H9 (cell line): ENCODE measurements at regions not wholly inside any gene's neighbourhood (a gene's known extent, or its start where the extent isn't known, plus 50 kb on each side); places are given as distances from the start of the nearest gene placed in this dataset.

Source experiments
- DNase-seq: peaks from one replicate; pipeline ENCODE4 v3.0.0-alpha.2; 2017
- H2AFZ ChIP-seq: one replicate; pipeline ENCODE4 v1.6.1; 2013; ENCODE audit warnings: mild to moderate bottlenecking, low read length, control low read depth, moderate library complexity
- H2AK5ac ChIP-seq: 2 replicates; pipeline ENCODE4 v1.6.1; 2013; ENCODE audit warnings: low read length, control low read depth, mixed read lengths; ENCODE audit not compliant: insufficient read length
- H2BK120ac ChIP-seq: one replicate; pipeline ENCODE4 v1.6.1; 2013; ENCODE audit warnings: low read depth, mild to moderate bottlenecking, low read length, control low read depth, inconsistent platforms; ENCODE audit not compliant: poor library complexity, severe bottlenecking
- H2BK12ac ChIP-seq: 2 replicates; pipeline ENCODE4 v1.6.1; 2013; ENCODE audit warnings: low read length, control low read depth, mixed read lengths, low read depth; ENCODE audit not compliant: insufficient read length
- H2BK15ac ChIP-seq: 2 replicates; pipeline ENCODE4 v1.6.1; 2013; ENCODE audit warnings: low read depth, low read length, control low read depth
- H2BK20ac ChIP-seq: one replicate; pipeline ENCODE4 v1.6.1; 2013; ENCODE audit warnings: low read depth, mild to moderate bottlenecking, low read length, control low read depth, inconsistent platforms; ENCODE audit not compliant: poor library complexity, severe bottlenecking
- H2BK5ac ChIP-seq: 2 replicates; pipeline ENCODE4 v1.6.1; 2013; ENCODE audit warnings: low read length, control low read depth, mixed read lengths; ENCODE audit not compliant: insufficient read length
- H3K14ac ChIP-seq: 2 replicates; pipeline ENCODE4 v1.6.1; 2013; ENCODE audit warnings: low read length, control low read depth; ENCODE audit not compliant: insufficient read depth
- H3K18ac ChIP-seq: 2 replicates; pipeline ENCODE4 v1.6.1; 2013; ENCODE audit warnings: low read depth, mild to moderate bottlenecking, mixed read lengths, low read length, control low read depth; ENCODE audit not compliant: insufficient read length
- H3K23ac ChIP-seq: 2 replicates; pipeline ENCODE4 v1.6.1; 2013; ENCODE audit warnings: low read length, control low read depth, mixed read lengths, low read depth; ENCODE audit not compliant: insufficient read length
- H3K23me2 ChIP-seq: 2 replicates; pipeline ENCODE4 v1.6.1; 2013; ENCODE audit warnings: low read depth, mild to moderate bottlenecking, mixed read lengths, low read length, control low read depth; ENCODE audit not compliant: insufficient read length, poor library complexity, severe bottlenecking
- H3K27ac ChIP-seq: 2 replicates; pipeline ENCODE4 v1.5.1; 2013; ENCODE audit warnings: low read length, control low read depth, mixed read lengths, low read depth; ENCODE audit not compliant: insufficient read length
- H3K27me3 ChIP-seq: 2 replicates; pipeline ENCODE4 v1.6.1; 2013; ENCODE audit warnings: low read length, control low read depth, inconsistent platforms; ENCODE audit not compliant: insufficient read depth
- H3K4ac ChIP-seq: 2 replicates; pipeline ENCODE4 v1.6.1; 2013; ENCODE audit warnings: low read depth, mild to moderate bottlenecking, control low read depth, inconsistent platforms, low read length, moderate library complexity
- H3K4me1 ChIP-seq: 2 replicates; pipeline ENCODE4 v1.6.1; 2013; ENCODE audit warnings: low read length, control low read depth, inconsistent platforms; ENCODE audit not compliant: insufficient read depth
- H3K4me2 ChIP-seq: 2 replicates; pipeline ENCODE4 v1.6.1; 2013; ENCODE audit warnings: low read length, control low read depth, mixed read lengths; ENCODE audit not compliant: insufficient read length, insufficient read depth
- H3K56ac ChIP-seq: 2 replicates; pipeline ENCODE4 v1.6.1; 2013; ENCODE audit warnings: low read depth, mild to moderate bottlenecking, mixed read lengths, low read length, control low read depth; ENCODE audit not compliant: insufficient read length
- H3K79me1 ChIP-seq: 2 replicates; pipeline ENCODE4 v1.6.1; 2013; ENCODE audit warnings: low read depth, mild to moderate bottlenecking, moderate library complexity, low read length, control low read depth, inconsistent platforms; ENCODE audit not compliant: insufficient read depth, poor library complexity, severe bottlenecking
- H3K79me2 ChIP-seq: 2 replicates; pipeline ENCODE4 v1.6.1; 2013; ENCODE audit warnings: low read length, control low read depth, inconsistent platforms; ENCODE audit not compliant: insufficient read depth
- H3K9ac ChIP-seq: 2 replicates; pipeline ENCODE4 v1.6.1; 2013; ENCODE audit warnings: low read length, control low read depth, mixed read lengths; ENCODE audit not compliant: insufficient read length; ENCODE audit errors: extremely low read depth
- H3K9me3 ChIP-seq: one replicate; pipeline ENCODE4 v1.6.1; 2013; ENCODE audit warnings: low read depth, low read length, inconsistent platforms; ENCODE audit not compliant: control insufficient read depth
- H3T11ph ChIP-seq: one replicate; pipeline ENCODE4 v1.6.1; 2013; ENCODE audit warnings: mild to moderate bottlenecking, low read length, control low read depth, inconsistent platforms
- H4K20me1 ChIP-seq: one replicate; pipeline ENCODE4 v1.6.1; 2013; ENCODE audit not compliant: control insufficient read depth, insufficient read length, insufficient read depth
- H4K5ac ChIP-seq: 2 replicates; pipeline ENCODE4 v1.6.1; 2013; ENCODE audit warnings: low read depth, mild to moderate bottlenecking, mixed read lengths, low read length, control low read depth; ENCODE audit not compliant: insufficient read length
- H4K8ac ChIP-seq: replicated peaks from 2 replicates; pipeline ENCODE4 v1.6.1; 2013; ENCODE audit warnings: low read length, control low read depth, mixed read lengths, low read depth; ENCODE audit not compliant: insufficient read length
- H4K91ac ChIP-seq: 2 replicates; pipeline ENCODE4 v1.6.1; 2013; ENCODE audit warnings: low read depth, mild to moderate bottlenecking, moderate library complexity, mixed read lengths, low read length, control low read depth; ENCODE audit not compliant: insufficient read length
- H3K27ac Mint-ChIP-seq, 3 experiments: 2 replicates in 2 of 3; 3 replicates in 1 of 3; pipeline ENCODE4 v1.8.0; 2020 to 2021; ENCODE audit warnings: mixed read lengths in 3 of 3, mild to moderate bottlenecking in 1 of 3, moderate library complexity in 1 of 3
- H3K27me3 Mint-ChIP-seq: 2 replicates; pipeline ENCODE4 v1.8.0; 2021; ENCODE audit warnings: low read depth, mild to moderate bottlenecking, moderate library complexity, mixed read lengths
- H3K36me3 Mint-ChIP-seq, 3 experiments: 2 replicates in 2 of 3; 3 replicates in 1 of 3; pipeline ENCODE4 v1.8.0; 2020 to 2021; ENCODE audit warnings: low read depth in 3 of 3, mixed read lengths in 3 of 3; ENCODE audit not compliant: insufficient read depth in 1 of 3
- H3K4me1 Mint-ChIP-seq, 2 experiments: 2 replicates each; pipeline ENCODE4 v1.8.0; 2020; ENCODE audit warnings: mixed read lengths in 2 of 2
- H3K4me3 Mint-ChIP-seq, 2 experiments: 2 replicates in 1 of 2; 3 replicates in 1 of 2; pipeline ENCODE4 v1.8.0; 2020 to 2021; ENCODE audit warnings: mild to moderate bottlenecking in 2 of 2, mixed read lengths in 2 of 2, moderate library complexity in 1 of 2
- H3K9me3 Mint-ChIP-seq, 2 experiments: 2 replicates in 1 of 2; 3 replicates in 1 of 2; pipeline ENCODE4 v1.8.0; 2020; ENCODE audit warnings: mild to moderate bottlenecking in 2 of 2, mixed read lengths in 2 of 2, moderate library complexity in 1 of 2
- WGBS: extraction: QIAGEN DNeasy Blood & Tissue Kit; methylation state at CpG from one replicate; pipeline ENCODE4 v1.1.7; 2013; ENCODE audit warnings: missing lambda C conversion rate, low lambda C conversion rate, mixed read lengths; ENCODE audit not compliant: insufficient read length; ENCODE audit errors: extremely low coverage; 5-methylcytosine and 5-hydroxymethylcytosine counted together
- TF ChIP-seq, protein P1 (sequence below): fragments of 200-600 bp; sonication (generic); conservative IDR thresholded peaks from 3 replicates; pipeline ENCODE4 v1.8.0; 2021; ENCODE audit warnings: antibody characterized with exemption, mild to moderate bottlenecking

DNA sequence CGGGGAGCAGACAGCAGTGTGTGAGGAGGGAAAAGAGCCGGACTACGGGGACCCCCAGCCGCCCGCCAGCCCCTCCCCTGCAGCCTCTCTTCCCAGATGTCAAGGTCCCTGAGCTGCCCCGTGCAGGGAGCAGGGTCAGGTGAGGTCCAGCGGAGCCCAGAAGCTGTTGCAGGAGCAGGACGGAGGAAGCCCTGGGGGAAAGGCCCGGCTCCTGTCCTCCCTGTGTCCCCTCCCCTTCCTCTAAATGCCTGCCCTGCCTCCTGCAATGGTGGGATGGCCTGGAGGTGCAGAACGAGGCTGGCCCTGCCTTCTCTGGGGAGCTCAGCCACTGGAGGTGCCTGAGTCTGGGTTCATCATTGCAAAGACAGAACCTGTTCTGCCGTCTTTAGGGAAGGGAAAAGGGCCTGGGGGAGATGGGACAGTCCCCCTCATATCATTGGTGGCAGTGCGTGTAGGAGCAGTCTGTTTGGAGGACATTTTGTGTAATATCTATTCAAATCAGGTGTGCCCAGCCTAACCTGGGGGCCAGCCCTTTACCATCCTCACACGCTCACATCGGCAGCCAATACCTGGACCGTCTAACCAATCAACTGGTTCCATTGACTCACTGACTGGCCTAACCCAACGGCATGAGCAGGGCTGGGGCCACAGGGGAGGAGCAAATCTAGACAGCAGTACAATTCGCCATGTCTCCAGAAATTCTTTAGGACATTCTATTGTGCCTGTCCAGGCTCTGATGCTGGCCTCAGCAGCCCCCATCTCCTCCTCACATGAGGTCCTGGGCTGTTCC, 364.1 kb upstream of the SFSWAP start:
- Histone ChIP-seq H2BK120ac (no peak overlapping the region), H3T11ph (no peak overlapping the region), H3K27ac (no peak overlapping the region), H2BK5ac (no peak overlapping the region), H4K20me1 (no peaks in the 10 kb centered on the region), H3K14ac (no peak overlapping the region), H4K91ac (no peak overlapping the region), H3K79me1 (no peaks in the 10 kb centered on the region), H3K27me3 (no peaks in the 10 kb centered on the region), H3K9ac (no peak overlapping the region), H3K4ac (no peak overlapping the region), H3K79me2 (no peaks in the 10 kb centered on the region), H4K8ac (no peak overlapping the region), H2BK20ac (no peak overlapping the region), H2BK12ac (no peak overlapping the region), H2BK15ac (no peak overlapping the region), H3K23ac (no peak overlapping the region), H3K56ac (no peak overlapping the region), H3K18ac (no peak overlapping the region), H2AK5ac (no peak overlapping the region), H4K5ac (no peak overlapping the region), H3K4me2 (no peak overlapping the region), H3K4me1 (peaks cover 11% of the 10 kb centered on the region; the same call in 1 of the 2 replicates), H3K9me3 (no peaks in the 10 kb centered on the region), H3K23me2 (no peaks in the 10 kb centered on the region), H2AFZ (no peak overlapping the region)
- H3K27me3 Mint-ChIP-seq, result peaks cover 8% of the 10 kb centered on the region
- H3K9me3 Mint-ChIP-seq, result peaks cover 8 to 11% of the 10 kb centered on the region in 2 experiments
- TF ChIP-seq, protein P1, sequence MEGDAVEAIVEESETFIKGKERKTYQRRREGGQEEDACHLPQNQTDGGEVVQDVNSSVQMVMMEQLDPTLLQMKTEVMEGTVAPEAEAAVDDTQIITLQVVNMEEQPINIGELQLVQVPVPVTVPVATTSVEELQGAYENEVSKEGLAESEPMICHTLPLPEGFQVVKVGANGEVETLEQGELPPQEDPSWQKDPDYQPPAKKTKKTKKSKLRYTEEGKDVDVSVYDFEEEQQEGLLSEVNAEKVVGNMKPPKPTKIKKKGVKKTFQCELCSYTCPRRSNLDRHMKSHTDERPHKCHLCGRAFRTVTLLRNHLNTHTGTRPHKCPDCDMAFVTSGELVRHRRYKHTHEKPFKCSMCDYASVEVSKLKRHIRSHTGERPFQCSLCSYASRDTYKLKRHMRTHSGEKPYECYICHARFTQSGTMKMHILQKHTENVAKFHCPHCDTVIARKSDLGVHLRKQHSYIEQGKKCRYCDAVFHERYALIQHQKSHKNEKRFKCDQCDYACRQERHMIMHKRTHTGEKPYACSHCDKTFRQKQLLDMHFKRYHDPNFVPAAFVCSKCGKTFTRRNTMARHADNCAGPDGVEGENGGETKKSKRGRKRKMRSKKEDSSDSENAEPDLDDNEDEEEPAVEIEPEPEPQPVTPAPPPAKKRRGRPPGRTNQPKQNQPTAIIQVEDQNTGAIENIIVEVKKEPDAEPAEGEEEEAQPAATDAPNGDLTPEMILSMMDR, result no peak
- no peak overlapping the region for H3K4me3 Mint-ChIP-seq
- WGBS, result no CpG with 5 or more reads among the region's 17 CpGs
- peaks cover 30 to 38% of the 10 kb centered on the region in 2 experiments for H3K4me1 Mint-ChIP-seq
- DNase-seq, result no peak
- H3K27ac Mint-ChIP-seq, result peak overlapping the region in 1 of 3 experiments; percentile 49; a peak in 1 of 7 replicates
- peaks cover 0 to 9% (median 0%) of the 10 kb centered on the region in 3 experiments; a peak in 2 of 7 replicates for H3K36me3 Mint-ChIP-seq
